Heart left ventricle (tissue), 13 donors: ENCODE measurements at regions not wholly inside any gene's neighbourhood (a gene's known extent, or its start where the extent isn't known, plus 50 kb on each side); places are given as distances from the start of the nearest gene placed in this dataset.

Experiments used
- POLR2A ChIP-seq, 2 donors: fragments of 450-650 bp; IDR thresholded peaks; one replicate each; pipeline ENCODE4 v1.6.1; 2017; ENCODE audit warnings: antibody characterized with exemption in 2 of 2, mild to moderate bottlenecking in 2 of 2, moderate library complexity in 2 of 2
- TF ChIP-seq, protein P1 (sequence below), 12 donors: fragments of 200-600 bp; sonication (generic) in 4 of 12; IDR thresholded peaks; one replicate each; pipeline versions ENCODE4 v1.5.0 to v1.8.0; 2018 to 2022; ENCODE audit warnings: antibody characterized with exemption in 12 of 12, mild to moderate bottlenecking in 5 of 12
- donor health status: ischemic (EF 13 %, LVEDD 7.1; RV severe dilation, severe dysfunction).
- donor health status: DM: no; HTN: yes; CAD: no.
- donor health status: DM: no; HTN: no; CAD: no.
- donor health status: ischemic (EF 25% LVEDD 6.9; RV normal size, moderate dysfunction).
- donor health status: ischemic (EF 25% LVEDD 5.7; RV mildly dilated, moderate dysfunction).
- donor health status: ischemic (EF 35%, LVEDD 5.7; RV mildly dilated, moderate dysfunction).
- donor health status: nonischemic (EF 11% LVEDD 7.7; RV severe dilation, severe dysfunction).
- donor health status: DM: yes; HTN: yes; CAD: no.
- donor health status: PGD.
- donor health status: ischemic (EF 29% LVEDD 5.4; RV normal size, mild dysfunction).
- donor health status: nonischemic (EF 23%, LVEDD 6.1; RV moderate dilation, normal function).

- TF ChIP-seq, protein P1, sequence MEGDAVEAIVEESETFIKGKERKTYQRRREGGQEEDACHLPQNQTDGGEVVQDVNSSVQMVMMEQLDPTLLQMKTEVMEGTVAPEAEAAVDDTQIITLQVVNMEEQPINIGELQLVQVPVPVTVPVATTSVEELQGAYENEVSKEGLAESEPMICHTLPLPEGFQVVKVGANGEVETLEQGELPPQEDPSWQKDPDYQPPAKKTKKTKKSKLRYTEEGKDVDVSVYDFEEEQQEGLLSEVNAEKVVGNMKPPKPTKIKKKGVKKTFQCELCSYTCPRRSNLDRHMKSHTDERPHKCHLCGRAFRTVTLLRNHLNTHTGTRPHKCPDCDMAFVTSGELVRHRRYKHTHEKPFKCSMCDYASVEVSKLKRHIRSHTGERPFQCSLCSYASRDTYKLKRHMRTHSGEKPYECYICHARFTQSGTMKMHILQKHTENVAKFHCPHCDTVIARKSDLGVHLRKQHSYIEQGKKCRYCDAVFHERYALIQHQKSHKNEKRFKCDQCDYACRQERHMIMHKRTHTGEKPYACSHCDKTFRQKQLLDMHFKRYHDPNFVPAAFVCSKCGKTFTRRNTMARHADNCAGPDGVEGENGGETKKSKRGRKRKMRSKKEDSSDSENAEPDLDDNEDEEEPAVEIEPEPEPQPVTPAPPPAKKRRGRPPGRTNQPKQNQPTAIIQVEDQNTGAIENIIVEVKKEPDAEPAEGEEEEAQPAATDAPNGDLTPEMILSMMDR (IDR thresholded peaks at IDR 0.05): no peak
- TF ChIP-seq POLR2A (IDR thresholded peaks at IDR 0.05): no peak
Measured at GRCh38 chr1:238475712-238476111, 585.0 kb upstream of the ZP4 start.
